Right lobe of liver (tissue), 4 donors: ENCODE measurements at regions not wholly inside any gene's neighbourhood (a gene's known extent, or its start where the extent isn't known, plus 50 kb on each side); places are given as distances from the start of the nearest gene placed in this dataset.
"Not testable (repeated sequence)": the region's sequence is repeated elsewhere in the genome, so short reads cannot be mapped to it uniquely, and the experiment has no call there.

ENCODE experiments used
- POLR2A ChIP-seq: fragments of 450-650 bp; IDR thresholded peaks from one replicate; pipeline ENCODE4 v1.6.1; 2017; ENCODE audit warnings: antibody characterized with exemption, mild to moderate bottlenecking
- TF ChIP-seq, protein P1 (sequence below), 4 donors: fragments of 200-600 bp in 3 of 4; fragments of 450-650 bp in 1 of 4; IDR thresholded peaks; one replicate each; pipeline versions ENCODE4 v1.5.1 to v1.8.0; 2016 to 2022; ENCODE audit warnings: antibody characterized with exemption in 4 of 4, mild to moderate bottlenecking in 2 of 4
- donor health status: DM: no; HTN: no; CAD: no.
- donor health status: DM: no; HTN: no; CAD: no.
- donor health status: DM: no; HTN: yes; CAD: no.

DNA sequence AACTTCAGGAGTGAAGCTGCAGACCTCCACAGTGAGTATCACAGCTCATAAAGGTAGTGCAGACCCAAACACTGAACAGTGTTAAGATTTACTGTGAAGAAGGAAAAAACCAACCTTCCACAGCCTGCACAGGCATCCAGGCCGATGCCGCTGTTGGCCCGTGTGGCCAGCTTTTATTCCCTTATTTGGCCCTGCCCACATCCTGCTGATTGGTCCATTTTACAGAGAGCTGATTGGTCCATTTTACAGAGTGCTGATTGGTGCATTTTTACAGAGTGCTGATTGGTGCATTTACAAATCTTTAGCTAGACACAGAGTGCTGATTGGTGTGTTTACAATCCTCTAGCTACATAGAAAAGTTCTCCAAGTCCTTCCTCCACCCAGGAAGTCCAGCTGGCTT lies 49.9 kb upstream of the CHD2 start:
- not testable (repeated sequence) for TF ChIP-seq POLR2A
- TF ChIP-seq, protein P1, sequence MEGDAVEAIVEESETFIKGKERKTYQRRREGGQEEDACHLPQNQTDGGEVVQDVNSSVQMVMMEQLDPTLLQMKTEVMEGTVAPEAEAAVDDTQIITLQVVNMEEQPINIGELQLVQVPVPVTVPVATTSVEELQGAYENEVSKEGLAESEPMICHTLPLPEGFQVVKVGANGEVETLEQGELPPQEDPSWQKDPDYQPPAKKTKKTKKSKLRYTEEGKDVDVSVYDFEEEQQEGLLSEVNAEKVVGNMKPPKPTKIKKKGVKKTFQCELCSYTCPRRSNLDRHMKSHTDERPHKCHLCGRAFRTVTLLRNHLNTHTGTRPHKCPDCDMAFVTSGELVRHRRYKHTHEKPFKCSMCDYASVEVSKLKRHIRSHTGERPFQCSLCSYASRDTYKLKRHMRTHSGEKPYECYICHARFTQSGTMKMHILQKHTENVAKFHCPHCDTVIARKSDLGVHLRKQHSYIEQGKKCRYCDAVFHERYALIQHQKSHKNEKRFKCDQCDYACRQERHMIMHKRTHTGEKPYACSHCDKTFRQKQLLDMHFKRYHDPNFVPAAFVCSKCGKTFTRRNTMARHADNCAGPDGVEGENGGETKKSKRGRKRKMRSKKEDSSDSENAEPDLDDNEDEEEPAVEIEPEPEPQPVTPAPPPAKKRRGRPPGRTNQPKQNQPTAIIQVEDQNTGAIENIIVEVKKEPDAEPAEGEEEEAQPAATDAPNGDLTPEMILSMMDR (IDR thresholded peaks at IDR 0.05), result not testable (repeated sequence)
